ENCODE measurements at regions not wholly inside any gene's neighbourhood (a gene's known extent, or its start where the extent isn't known, plus 50 kb on each side); places are given as distances from the start of the nearest gene placed in this dataset.

DNA sequence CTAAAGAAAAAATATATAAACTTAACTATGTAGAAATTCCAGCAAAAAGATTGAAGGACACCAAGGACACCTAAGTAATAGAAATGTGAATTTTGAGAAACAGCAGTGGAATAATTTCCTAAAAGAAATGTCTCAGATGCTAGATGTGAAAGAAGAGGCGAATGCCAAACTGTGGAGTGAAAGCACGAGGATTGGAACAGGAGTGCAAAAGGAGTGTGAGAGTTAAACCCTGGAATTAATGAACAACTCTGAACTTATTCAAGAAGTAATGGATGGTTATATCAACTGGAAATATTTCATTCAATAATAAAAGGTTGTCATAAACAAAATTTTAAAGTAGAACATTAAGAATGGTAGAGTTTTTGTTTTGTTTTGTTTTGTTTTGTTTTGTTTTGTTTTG, 78.5 kb upstream of the SGIP1 start:
- TF ChIP-seq, protein P1, sequence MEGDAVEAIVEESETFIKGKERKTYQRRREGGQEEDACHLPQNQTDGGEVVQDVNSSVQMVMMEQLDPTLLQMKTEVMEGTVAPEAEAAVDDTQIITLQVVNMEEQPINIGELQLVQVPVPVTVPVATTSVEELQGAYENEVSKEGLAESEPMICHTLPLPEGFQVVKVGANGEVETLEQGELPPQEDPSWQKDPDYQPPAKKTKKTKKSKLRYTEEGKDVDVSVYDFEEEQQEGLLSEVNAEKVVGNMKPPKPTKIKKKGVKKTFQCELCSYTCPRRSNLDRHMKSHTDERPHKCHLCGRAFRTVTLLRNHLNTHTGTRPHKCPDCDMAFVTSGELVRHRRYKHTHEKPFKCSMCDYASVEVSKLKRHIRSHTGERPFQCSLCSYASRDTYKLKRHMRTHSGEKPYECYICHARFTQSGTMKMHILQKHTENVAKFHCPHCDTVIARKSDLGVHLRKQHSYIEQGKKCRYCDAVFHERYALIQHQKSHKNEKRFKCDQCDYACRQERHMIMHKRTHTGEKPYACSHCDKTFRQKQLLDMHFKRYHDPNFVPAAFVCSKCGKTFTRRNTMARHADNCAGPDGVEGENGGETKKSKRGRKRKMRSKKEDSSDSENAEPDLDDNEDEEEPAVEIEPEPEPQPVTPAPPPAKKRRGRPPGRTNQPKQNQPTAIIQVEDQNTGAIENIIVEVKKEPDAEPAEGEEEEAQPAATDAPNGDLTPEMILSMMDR (IDR thresholded peaks at IDR 0.05), result no peak
- TF ChIP-seq POLR2AphosphoS5 (IDR thresholded peaks at IDR 0.05), result no peak
- no peak for TF ChIP-seq EP300 (IDR thresholded peaks at IDR 0.05)
